ENCODE measurements at regions not wholly inside any gene's neighbourhood (a gene's known extent, or its start where the extent isn't known, plus 50 kb on each side); places are given as distances from the start of the nearest gene placed in this dataset.

- no peak for TF ChIP-seq CTCF (IDR thresholded peaks at IDR 0.05; ENCODE audit: insufficient read depth, low read depth, low read length, missing control alignments)
- DNase-seq (ENCODE audit: low read depth), result no peak
- H3K4me3 ChIP-seq (ENCODE audit: low read length), result no peak overlapping the region
Observed at GRCh38 chr11:130773244-130773820, 142.9 kb downstream of the SNX19 start.

GRCh38 chr11:130774703-130775102 lies 141.6 kb downstream of the SNX19 start:
- no peak overlapping the region for H3K4me3 ChIP-seq (ENCODE audit: low read length)
- no peak for TF ChIP-seq CTCF (IDR thresholded peaks at IDR 0.05; ENCODE audit: insufficient read depth, low read depth, low read length, missing control alignments)
- no peak for DNase-seq (ENCODE audit: low read depth)

DNA sequence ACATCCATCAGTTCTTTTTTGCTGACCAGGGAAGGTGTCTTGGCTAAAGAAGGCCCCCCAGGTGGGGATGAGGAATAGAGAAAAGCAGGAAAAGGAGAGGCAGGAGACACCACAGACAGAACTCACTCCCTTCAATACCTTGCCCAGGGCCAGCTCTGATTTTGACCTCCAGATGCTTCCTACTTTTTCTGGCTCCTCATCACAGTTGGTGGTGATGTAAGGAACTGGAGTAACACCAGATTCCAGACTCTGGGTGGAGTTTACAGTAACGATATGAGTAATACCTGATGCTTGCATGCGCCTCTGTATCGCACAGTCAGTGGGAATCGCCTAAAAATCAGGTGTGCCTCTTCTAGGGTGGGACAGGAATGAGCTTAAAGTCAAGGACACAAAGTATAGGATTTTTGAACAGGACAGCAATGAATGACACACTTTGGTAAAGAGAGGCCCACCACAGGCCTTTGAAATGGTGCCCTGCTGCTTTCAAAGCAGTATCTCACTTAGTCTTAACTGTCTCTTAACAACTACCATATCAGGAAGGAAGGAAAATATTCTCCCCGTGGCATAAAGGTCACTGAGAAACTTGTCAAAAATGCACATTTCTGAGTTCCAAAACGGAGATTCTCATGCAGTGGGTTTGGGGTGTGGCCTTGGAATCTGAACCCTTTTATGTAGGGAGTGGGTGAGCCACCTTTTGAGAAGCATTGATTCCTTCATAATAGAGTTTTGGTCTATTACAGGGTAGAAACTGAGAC lies 140.8 kb downstream of the SNX19 start:
- no peak for TF ChIP-seq CTCF (IDR thresholded peaks at IDR 0.05; ENCODE audit: insufficient read depth, low read depth, low read length, missing control alignments)
- H3K4me3 ChIP-seq (ENCODE audit: low read length), result no peak overlapping the region
- peak; percentile 73 for DNase-seq (ENCODE audit: low read depth)

DNA sequence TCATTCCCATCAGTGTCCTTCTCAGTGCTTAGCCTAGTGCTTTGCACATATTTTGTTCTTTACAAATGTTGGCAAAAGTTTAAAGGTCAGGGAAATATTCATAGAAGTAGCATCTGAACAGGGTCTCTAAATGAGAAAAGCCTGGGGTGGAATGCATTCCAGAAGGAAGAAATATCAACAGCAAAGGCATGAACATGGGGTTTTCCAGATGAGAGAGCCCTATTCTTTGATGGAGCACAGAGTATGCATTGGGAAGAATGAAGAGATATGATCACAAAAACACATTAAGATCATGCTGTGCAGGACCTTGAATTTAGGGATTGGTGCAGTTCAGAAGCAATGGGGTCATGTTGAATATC lies 140.2 kb downstream of the SNX19 start:
- DNase-seq (ENCODE audit: low read depth), result no peak
- no peak overlapping the region for H3K4me3 ChIP-seq (ENCODE audit: low read length)
- no peak for TF ChIP-seq CTCF (IDR thresholded peaks at IDR 0.05; ENCODE audit: insufficient read depth, low read depth, low read length, missing control alignments)

- no peak overlapping the region for H3K4me3 ChIP-seq (ENCODE audit: low read length)
- DNase-seq (ENCODE audit: low read depth), result no peak
Observed at GRCh38 chr11:130778026-130778425, 138.3 kb downstream of the SNX19 start.

DNA sequence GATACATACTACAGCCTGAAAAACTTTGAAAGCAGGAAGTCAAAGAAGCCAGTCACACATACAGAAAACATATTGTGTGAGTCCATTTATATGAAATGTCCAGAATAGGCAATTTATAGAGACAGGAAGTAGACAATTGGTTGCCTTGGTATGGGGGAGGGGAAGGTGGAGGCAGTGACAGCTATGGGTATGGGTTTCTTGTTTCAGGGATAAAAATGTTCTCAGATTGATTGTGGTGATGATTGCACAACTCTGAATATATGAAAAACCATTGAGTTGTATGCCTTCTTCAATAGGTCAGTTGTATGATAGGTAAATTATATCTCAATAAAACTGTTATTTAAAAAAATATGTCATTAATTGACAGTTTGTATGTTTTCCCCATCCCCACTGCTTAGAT lies 137.6 kb downstream of the SNX19 start:
- no peak overlapping the region for H3K4me3 ChIP-seq (ENCODE audit: low read length)
- no peak for TF ChIP-seq CTCF (IDR thresholded peaks at IDR 0.05; ENCODE audit: insufficient read depth, low read depth, low read length, missing control alignments)
- DNase-seq (ENCODE audit: low read depth), result no peak

More at GRCh38 chr11:130778026-130778425, 138.3 kb downstream of the SNX19 start:
- TF ChIP-seq CTCF (IDR thresholded peaks at IDR 0.05; ENCODE audit: insufficient read depth, low read depth, low read length, missing control alignments), result no peak

GRCh38 chr11:130779267-130779666 lies 137.0 kb downstream of the SNX19 start:
- no peak for DNase-seq (ENCODE audit: low read depth)
- no peak overlapping the region for H3K4me3 ChIP-seq (ENCODE audit: low read length)
- no peak for TF ChIP-seq CTCF (IDR thresholded peaks at IDR 0.05; ENCODE audit: insufficient read depth, low read depth, low read length, missing control alignments)

Data from epithelial cell of esophagus (primary cell).